GM06990 (cell line): ENCODE measurements at regions not wholly inside any gene's neighbourhood (a gene's known extent, or its start where the extent isn't known, plus 50 kb on each side); places are given as distances from the start of the nearest gene placed in this dataset.

Source experiments
- DNase-seq: peaks from one replicate; pipeline ENCODE4 v3.0.0-alpha.2; 2011; ENCODE audit not compliant: insufficient read length; ENCODE audit errors: extremely low read depth
- H3K27me3 ChIP-seq: replicated peaks from 2 replicates; pipeline ENCODE4 v1.6.0; 2011; ENCODE audit warnings: low read length; ENCODE audit not compliant: control insufficient read depth, insufficient read depth
- H3K36me3 ChIP-seq: 2 replicates; pipeline ENCODE4 v1.5.1; 2011; ENCODE audit warnings: low read length; ENCODE audit not compliant: control insufficient read depth, insufficient read depth
- H3K4me3 ChIP-seq: replicated peaks from 2 replicates; pipeline ENCODE4 v1.5.1; 2011; ENCODE audit warnings: low read depth, mild to moderate bottlenecking, control low read depth, low read length
- TF ChIP-seq, protein P1 (sequence below): IDR thresholded peaks from 2 replicates; pipeline ENCODE4 v1.5.1; 2011; ENCODE audit warnings: low read length, control low read depth, mild to moderate bottlenecking, inconsistent platforms; ENCODE audit not compliant: insufficient read depth, poor library complexity, severe bottlenecking

DNA sequence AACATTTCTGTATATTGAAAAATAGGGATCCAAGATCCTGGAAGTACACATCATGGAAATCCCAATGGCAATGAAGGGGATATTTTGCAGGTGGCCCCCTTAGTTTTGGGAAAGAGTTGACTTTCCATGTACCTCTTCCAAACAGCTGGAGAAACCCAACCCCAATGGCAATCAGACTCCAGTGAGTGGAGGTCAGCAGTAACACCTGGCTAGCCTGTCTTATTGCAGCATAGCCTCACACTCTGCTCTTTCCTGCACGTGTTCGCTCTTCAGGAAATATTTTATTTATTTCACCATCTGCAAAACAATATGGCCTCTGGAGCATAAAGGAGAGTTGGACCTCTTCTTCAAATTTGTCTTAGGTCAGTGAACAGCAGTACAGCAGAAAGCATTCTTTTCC, 340.0 kb upstream of the NRP1 start:
- H3K4me3 ChIP-seq: no peak overlapping the region
- TF ChIP-seq, protein P1, sequence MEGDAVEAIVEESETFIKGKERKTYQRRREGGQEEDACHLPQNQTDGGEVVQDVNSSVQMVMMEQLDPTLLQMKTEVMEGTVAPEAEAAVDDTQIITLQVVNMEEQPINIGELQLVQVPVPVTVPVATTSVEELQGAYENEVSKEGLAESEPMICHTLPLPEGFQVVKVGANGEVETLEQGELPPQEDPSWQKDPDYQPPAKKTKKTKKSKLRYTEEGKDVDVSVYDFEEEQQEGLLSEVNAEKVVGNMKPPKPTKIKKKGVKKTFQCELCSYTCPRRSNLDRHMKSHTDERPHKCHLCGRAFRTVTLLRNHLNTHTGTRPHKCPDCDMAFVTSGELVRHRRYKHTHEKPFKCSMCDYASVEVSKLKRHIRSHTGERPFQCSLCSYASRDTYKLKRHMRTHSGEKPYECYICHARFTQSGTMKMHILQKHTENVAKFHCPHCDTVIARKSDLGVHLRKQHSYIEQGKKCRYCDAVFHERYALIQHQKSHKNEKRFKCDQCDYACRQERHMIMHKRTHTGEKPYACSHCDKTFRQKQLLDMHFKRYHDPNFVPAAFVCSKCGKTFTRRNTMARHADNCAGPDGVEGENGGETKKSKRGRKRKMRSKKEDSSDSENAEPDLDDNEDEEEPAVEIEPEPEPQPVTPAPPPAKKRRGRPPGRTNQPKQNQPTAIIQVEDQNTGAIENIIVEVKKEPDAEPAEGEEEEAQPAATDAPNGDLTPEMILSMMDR: no peak
- H3K36me3 ChIP-seq: no peaks in the 10 kb centered on the region
- DNase-seq: no peak
- H3K27me3 ChIP-seq: no peaks in the 10 kb centered on the region

- DNase-seq: no peak
- Histone ChIP-seq H3K27me3 (no peaks in the 10 kb centered on the region), H3K4me3 (no peak overlapping the region), H3K36me3 (no peaks in the 10 kb centered on the region)
- TF ChIP-seq, protein P1: no peak
Measured at GRCh38 chr10:33673839-33674415, 339.5 kb upstream of the NRP1 start.

DNA sequence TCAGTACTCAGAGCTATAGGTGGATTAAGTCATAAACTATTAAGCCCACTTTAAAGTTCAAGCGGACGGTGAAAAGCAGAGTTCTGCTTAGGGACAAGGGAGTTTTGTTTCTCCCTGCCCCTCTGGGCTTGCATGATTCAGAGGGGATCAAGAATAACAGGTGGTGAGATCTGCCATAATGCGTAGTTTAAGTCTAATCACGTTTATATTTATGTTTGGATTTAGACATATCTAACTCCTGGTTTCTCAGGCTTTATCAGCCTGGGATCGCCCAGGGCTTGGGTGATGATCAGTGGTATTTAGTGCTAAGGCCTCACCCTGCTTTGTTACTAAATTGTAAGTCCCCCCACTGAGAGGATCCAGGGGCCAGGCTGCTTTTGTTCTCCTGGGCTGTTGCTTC, 335.4 kb upstream of the NRP1 start:
- TF ChIP-seq, protein P1: no peak
- Histone ChIP-seq H3K36me3 (no peaks in the 10 kb centered on the region), H3K27me3 (no peaks in the 10 kb centered on the region), H3K4me3 (no peak overlapping the region)
- DNase-seq: no peak

DNA sequence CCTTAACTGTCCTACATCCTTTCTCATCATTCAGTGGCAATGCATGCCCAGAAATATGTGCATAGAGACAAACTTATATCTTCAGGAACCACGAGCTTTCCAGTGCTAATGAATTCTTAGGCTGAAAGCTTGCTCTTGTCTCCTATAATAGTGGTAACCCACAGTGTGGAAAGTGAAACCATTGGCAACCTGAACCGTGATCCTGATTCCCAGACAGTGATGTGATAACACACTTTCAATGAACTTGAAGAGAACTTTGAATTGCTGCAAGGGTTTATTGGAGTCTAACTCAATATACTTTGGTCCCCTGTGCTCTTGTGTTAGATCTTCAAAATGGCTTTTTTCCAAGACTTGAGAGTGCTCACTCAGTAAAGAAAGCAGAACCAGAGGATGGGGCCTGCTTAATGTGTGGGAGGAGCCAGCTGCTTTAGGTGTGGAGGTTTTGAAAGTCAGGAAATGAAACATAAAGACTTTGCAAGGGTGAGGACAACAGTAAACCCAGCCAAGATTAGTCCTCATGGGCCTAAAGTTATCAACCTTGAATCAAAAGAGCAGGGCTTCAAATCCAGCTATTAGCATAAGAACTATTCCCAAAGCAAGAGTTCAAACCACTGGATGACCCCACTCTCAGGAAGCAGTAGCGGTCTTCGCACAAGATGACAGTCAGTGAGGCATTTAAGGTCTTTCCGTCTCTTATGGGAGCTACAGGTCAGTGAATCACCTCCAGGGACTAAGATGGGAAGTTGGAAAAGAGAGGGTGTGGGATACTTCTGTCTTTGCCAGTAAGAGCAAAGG, 332.4 kb upstream of the NRP1 start:
- TF ChIP-seq, protein P1: no peak
- no peak for DNase-seq
- Histone ChIP-seq H3K27me3 (no peaks in the 10 kb centered on the region), H3K36me3 (no peaks in the 10 kb centered on the region), H3K4me3 (no peak overlapping the region)

DNA sequence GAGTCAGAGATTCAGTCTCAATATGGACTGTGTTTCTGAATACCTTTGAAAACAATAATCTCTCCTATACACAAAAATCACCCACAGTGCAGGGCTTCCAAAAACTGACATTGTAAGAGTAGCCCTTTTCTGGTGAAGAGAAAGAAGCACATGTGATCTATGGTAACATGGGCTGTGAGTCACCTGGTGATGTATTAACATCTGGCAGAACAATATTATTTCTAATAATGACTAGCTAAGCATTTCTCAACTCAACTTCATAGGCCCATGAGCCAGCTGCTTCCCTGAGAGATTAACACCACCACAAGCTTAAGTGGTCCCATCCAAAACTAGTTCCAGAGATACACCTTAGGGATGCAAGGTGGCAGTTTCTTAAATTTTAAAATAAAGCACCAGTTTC, 331.0 kb upstream of the NRP1 start:
- no peak for DNase-seq
- Histone ChIP-seq H3K4me3 (no peak overlapping the region), H3K27me3 (no peaks in the 10 kb centered on the region), H3K36me3 (no peaks in the 10 kb centered on the region)
- TF ChIP-seq, protein P1: no peak
